ENCODE measurements at regions not wholly inside any gene's neighbourhood (a gene's known extent, or its start where the extent isn't known, plus 50 kb on each side); places are given as distances from the start of the nearest gene placed in this dataset.

- Histone ChIP-seq H3K9me3 (no peaks in the 10 kb centered on the region), H3K4me3 (no peak overlapping the region), H3K27ac (no peak overlapping the region), H3K4me1 (replicated peaks) (no peaks in the 10 kb centered on the region), H3K27me3 (replicated peaks; ENCODE audit: insufficient read depth) (no peaks in the 10 kb centered on the region), H3K36me3 (no peaks in the 10 kb centered on the region)
- no peak for TF ChIP-seq POLR2A (IDR thresholded peaks at IDR 0.05)
- TF ChIP-seq CTCF (IDR thresholded peaks at IDR 0.05) = no peak
- no peak for TF ChIP-seq POLR2AphosphoS5 (IDR thresholded peaks at IDR 0.05)
- WGBS = 95% methylated on average over 7 of the region's 7 CpGs
- intact Hi-C loops (cut with DNase I) = no loop called here
- DNase-seq (ENCODE audit: low spot score) = no peak
Observed at GRCh38 chr13:53160211-53160610, 131.6 kb downstream of the OLFM4 start.

- TF ChIP-seq POLR2AphosphoS5 (IDR thresholded peaks at IDR 0.05) (no peak), CTCF (IDR thresholded peaks at IDR 0.05) (no peak), POLR2A (IDR thresholded peaks at IDR 0.05) (no peak)
- Histone ChIP-seq H3K27ac (no peak overlapping the region), H3K4me3 (no peak overlapping the region), H3K36me3 (no peaks in the 10 kb centered on the region), H3K27me3 (replicated peaks; ENCODE audit: insufficient read depth) (no peaks in the 10 kb centered on the region), H3K4me1 (replicated peaks) (no peaks in the 10 kb centered on the region), H3K9me3 (no peaks in the 10 kb centered on the region)
- no peak for DNase-seq (ENCODE audit: low spot score)
- intact Hi-C loops (cut with DNase I) = no loop called here
- WGBS = 66% methylated on average over 1 of the region's 1 CpG
Observed at GRCh38 chr13:53161251-53161650, 132.6 kb downstream of the OLFM4 start.

- 14% methylated on average over 4 of the region's 4 CpGs for WGBS
- Histone ChIP-seq H3K9me3 (no peaks in the 10 kb centered on the region), H3K36me3 (no peaks in the 10 kb centered on the region), H3K27me3 (replicated peaks; ENCODE audit: insufficient read depth) (peaks cover 2% of the 10 kb centered on the region), H3K27ac (no peak overlapping the region), H3K4me3 (no peak overlapping the region), H3K4me1 (replicated peaks) (no peaks in the 10 kb centered on the region)
- TF ChIP-seq POLR2A (IDR thresholded peaks at IDR 0.05) (no peak), CTCF (IDR thresholded peaks at IDR 0.05) (no peak), POLR2AphosphoS5 (IDR thresholded peaks at IDR 0.05) (no peak)
- intact Hi-C loops (cut with DNase I) = no loop called here
- no peak for DNase-seq (ENCODE audit: low spot score)
Observed at GRCh38 chr13:53165261-53165660, 136.6 kb downstream of the OLFM4 start.

GRCh38 chr13:53167561-53167960 is 138.9 kb downstream of the OLFM4 start:
- no peaks in the 10 kb centered on the region for H3K36me3 ChIP-seq
- no peak overlapping the region for H3K4me3 ChIP-seq
- H3K9me3 ChIP-seq = no peaks in the 10 kb centered on the region
- H3K27ac ChIP-seq = no peak overlapping the region
- TF ChIP-seq POLR2AphosphoS5 (IDR thresholded peaks at IDR 0.05) (no peak), POLR2A (IDR thresholded peaks at IDR 0.05) (no peak), CTCF (IDR thresholded peaks at IDR 0.05) (no peak)
- WGBS = 38% methylated on average over 3 of the region's 3 CpGs
- peaks cover 2% of the 10 kb centered on the region for H3K27me3 ChIP-seq (replicated peaks; ENCODE audit: insufficient read depth)
- no peak for DNase-seq (ENCODE audit: low spot score)
- intact Hi-C loops (cut with DNase I) = no loop called here
- no peaks in the 10 kb centered on the region for H3K4me1 ChIP-seq (replicated peaks)

- intact Hi-C loops (cut with DNase I) = no loop called here
- TF ChIP-seq POLR2AphosphoS5 (IDR thresholded peaks at IDR 0.05) (no peak), CTCF (IDR thresholded peaks at IDR 0.05) (no peak), POLR2A (IDR thresholded peaks at IDR 0.05) (no peak)
Observed at GRCh38 chr13:53170910-53171309, 142.3 kb downstream of the OLFM4 start.

More at GRCh38 chr13:53170910-53171309, 142.3 kb downstream of the OLFM4 start:
- Histone ChIP-seq H3K4me3 (no peak overlapping the region), H3K4me1 (replicated peaks) (no peaks in the 10 kb centered on the region), H3K27me3 (replicated peaks; ENCODE audit: insufficient read depth) (peaks cover 2% of the 10 kb centered on the region), H3K9me3 (no peaks in the 10 kb centered on the region), H3K36me3 (no peaks in the 10 kb centered on the region), H3K27ac (no peak overlapping the region)
- no peak for DNase-seq (ENCODE audit: low spot score)
- WGBS = 64% methylated on average over 1 of the region's 1 CpG
